ENCODE measurements at regions not wholly inside any gene's neighbourhood (a gene's known extent, or its start where the extent isn't known, plus 50 kb on each side); places are given as distances from the start of the nearest gene placed in this dataset.

DNA sequence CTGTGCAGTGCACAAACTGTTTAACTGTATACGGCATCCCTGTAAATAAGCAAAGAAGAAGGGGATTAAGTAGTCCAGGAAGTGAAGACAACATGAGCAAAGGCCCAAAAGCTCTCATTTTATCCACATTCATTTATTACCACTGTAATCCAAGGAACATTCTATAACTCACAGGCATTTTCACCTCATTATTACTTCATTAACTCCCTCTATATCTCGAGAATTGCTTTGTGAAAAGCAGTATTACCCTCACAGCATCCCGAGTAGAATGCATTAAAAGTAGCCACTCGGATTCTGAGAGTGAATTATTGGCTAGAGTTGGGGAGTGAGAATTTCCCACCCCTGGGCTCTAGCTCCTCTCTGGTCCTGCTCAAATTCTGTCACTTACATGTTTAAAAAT is 51.0 kb upstream of the CHCHD3 start:
- H3K4me1 Mint-ChIP-seq (ENCODE audit: unreplicated experiment), result no peaks in the 10 kb centered on the region
- H3K27me3 Mint-ChIP-seq, result peaks cover 17% of the 10 kb centered on the region
- no peak overlapping the region for H3K27ac Mint-ChIP-seq

DNA sequence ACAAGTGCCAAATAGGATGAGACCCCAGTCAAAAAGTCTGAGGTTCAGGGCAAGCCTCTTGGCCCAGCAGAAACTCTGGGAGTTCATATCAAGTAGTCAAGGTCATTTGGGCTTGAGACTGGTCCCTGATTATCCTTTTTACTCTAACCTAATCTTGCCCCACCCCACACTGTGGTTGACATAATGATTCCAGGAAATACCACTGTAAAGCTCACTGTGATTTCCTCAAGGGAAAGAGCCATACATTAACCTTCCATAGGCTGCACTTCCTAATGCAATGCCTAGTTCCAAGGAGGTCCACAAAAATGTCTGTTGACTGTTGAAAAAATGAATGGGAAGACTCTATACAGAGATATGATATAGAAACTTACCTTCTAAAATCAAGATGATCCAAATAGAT is 52.9 kb upstream of the CHCHD3 start:
- Mint-ChIP-seq H3K4me1 (ENCODE audit: unreplicated experiment) (no peaks in the 10 kb centered on the region), H3K36me3 (no peaks in the 10 kb centered on the region), H3K4me3 (no peak overlapping the region), H3K27me3 (peaks cover 22% of the 10 kb centered on the region), H3K27ac (no peak overlapping the region), H3K9me3 (no peaks in the 10 kb centered on the region)
- TF ChIP-seq, protein P1, sequence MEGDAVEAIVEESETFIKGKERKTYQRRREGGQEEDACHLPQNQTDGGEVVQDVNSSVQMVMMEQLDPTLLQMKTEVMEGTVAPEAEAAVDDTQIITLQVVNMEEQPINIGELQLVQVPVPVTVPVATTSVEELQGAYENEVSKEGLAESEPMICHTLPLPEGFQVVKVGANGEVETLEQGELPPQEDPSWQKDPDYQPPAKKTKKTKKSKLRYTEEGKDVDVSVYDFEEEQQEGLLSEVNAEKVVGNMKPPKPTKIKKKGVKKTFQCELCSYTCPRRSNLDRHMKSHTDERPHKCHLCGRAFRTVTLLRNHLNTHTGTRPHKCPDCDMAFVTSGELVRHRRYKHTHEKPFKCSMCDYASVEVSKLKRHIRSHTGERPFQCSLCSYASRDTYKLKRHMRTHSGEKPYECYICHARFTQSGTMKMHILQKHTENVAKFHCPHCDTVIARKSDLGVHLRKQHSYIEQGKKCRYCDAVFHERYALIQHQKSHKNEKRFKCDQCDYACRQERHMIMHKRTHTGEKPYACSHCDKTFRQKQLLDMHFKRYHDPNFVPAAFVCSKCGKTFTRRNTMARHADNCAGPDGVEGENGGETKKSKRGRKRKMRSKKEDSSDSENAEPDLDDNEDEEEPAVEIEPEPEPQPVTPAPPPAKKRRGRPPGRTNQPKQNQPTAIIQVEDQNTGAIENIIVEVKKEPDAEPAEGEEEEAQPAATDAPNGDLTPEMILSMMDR (conservative IDR thresholded peaks at IDR 0.05), result no peak
- no peak for DNase-seq (ENCODE audit: extremely low spot score, unreplicated experiment)

More for the DNA sequence above, 51.0 kb upstream of the CHCHD3 start:
- no peaks in the 10 kb centered on the region for H3K36me3 Mint-ChIP-seq
- no peaks in the 10 kb centered on the region for H3K9me3 Mint-ChIP-seq
- TF ChIP-seq, protein P1 (conservative IDR thresholded peaks at IDR 0.05), result no peak
- DNase-seq (ENCODE audit: extremely low spot score, unreplicated experiment), result no peak
- H3K4me3 Mint-ChIP-seq, result no peak overlapping the region

DNA sequence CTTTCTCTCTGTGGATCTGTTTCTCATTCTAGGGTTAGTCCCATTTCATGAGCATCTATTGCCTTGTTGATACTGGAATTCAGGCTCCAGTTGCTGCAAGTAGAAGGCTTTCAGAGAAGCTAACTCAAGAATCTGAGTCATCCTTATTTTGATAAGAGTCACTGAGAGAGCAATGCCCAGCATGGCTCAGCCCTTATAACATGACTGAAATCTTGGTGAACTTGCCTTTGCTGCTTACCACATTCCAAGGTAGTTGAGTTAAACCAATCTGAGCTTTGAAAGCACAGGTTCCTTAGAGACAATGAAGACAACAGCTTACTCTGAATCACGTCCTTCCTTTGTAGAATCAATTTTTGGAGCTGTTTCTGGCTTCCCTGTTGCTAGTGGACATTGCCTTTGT is 53.6 kb upstream of the CHCHD3 start:
- no peak for DNase-seq (ENCODE audit: extremely low spot score, unreplicated experiment)
- H3K4me1 Mint-ChIP-seq (ENCODE audit: unreplicated experiment), result no peaks in the 10 kb centered on the region
- H3K27ac Mint-ChIP-seq, result no peak overlapping the region
- H3K4me3 Mint-ChIP-seq, result no peak overlapping the region
- TF ChIP-seq, protein P1 (conservative IDR thresholded peaks at IDR 0.05), result no peak
- no peaks in the 10 kb centered on the region for H3K36me3 Mint-ChIP-seq
- H3K9me3 Mint-ChIP-seq, result no peaks in the 10 kb centered on the region
- H3K27me3 Mint-ChIP-seq, result peaks cover 20% of the 10 kb centered on the region

- H3K9me3 Mint-ChIP-seq, result no peaks in the 10 kb centered on the region
- no peak overlapping the region for H3K4me3 Mint-ChIP-seq
- DNase-seq (ENCODE audit: extremely low spot score, unreplicated experiment), result no peak
- no peaks in the 10 kb centered on the region for H3K36me3 Mint-ChIP-seq
- TF ChIP-seq, protein P1 (conservative IDR thresholded peaks at IDR 0.05), result peak; percentile 61
- peaks cover 4% of the 10 kb centered on the region for H3K4me1 Mint-ChIP-seq (ENCODE audit: unreplicated experiment)
- H3K27me3 Mint-ChIP-seq, result peaks cover 28% of the 10 kb centered on the region
- H3K27ac Mint-ChIP-seq, result no peak overlapping the region
These were observed 57.5 kb upstream of the CHCHD3 start for GRCh38 chr7:133139350-133139749.

GRCh38 chr7:133139801-133140200 is 57.9 kb upstream of the CHCHD3 start:
- TF ChIP-seq, protein P1 (conservative IDR thresholded peaks at IDR 0.05), result no peak
- Mint-ChIP-seq H3K36me3 (no peaks in the 10 kb centered on the region), H3K4me3 (no peak overlapping the region), H3K27ac (no peak overlapping the region), H3K4me1 (ENCODE audit: unreplicated experiment) (peaks cover 4% of the 10 kb centered on the region), H3K27me3 (peaks cover 30% of the 10 kb centered on the region), H3K9me3 (no peaks in the 10 kb centered on the region)
- DNase-seq (ENCODE audit: extremely low spot score, unreplicated experiment), result no peak

GRCh38 chr7:133140994-133141595 is 59.2 kb upstream of the CHCHD3 start:
- Mint-ChIP-seq H3K27me3 (peaks cover 37% of the 10 kb centered on the region), H3K9me3 (no peaks in the 10 kb centered on the region), H3K36me3 (no peaks in the 10 kb centered on the region), H3K4me3 (no peak overlapping the region), H3K27ac (no peak overlapping the region), H3K4me1 (ENCODE audit: unreplicated experiment) (peaks cover 4% of the 10 kb centered on the region)
- DNase-seq (ENCODE audit: extremely low spot score, unreplicated experiment), result no peak
- TF ChIP-seq, protein P1 (conservative IDR thresholded peaks at IDR 0.05), result no peak
